NCI-H1105 treated with DMSO at 0.1 percent for 48 hours (cell line): ENCODE measurements at regions not wholly inside any gene's neighbourhood (a gene's known extent, or its start where the extent isn't known, plus 50 kb on each side); places are given as distances from the start of the nearest gene placed in this dataset.

Experiments
- DNase-seq: peaks from one replicate; lab custom pipeline; 2025; lab: John Stamatoyannopoulos, UW

DNA sequence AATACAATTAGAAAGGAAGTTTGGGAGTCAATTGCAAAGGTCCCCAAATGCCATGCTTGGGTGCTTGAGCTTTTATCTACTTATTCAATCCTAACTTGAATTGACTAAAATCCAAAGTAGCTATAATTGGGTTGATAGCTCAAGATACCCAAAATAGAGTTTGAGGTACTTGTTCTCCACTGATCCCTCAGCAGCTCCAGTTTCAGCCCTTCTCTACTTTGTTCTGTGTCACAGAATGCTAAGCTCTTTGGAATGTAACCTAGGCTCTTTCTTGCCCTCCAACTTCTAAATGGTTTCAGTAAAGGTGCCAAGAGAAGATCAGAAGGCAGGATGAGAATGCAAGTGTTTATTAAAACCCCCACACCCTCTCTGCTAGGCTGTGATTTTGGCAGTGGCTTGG lies 251.4 kb upstream of the CLEC14A start:
- DNase-seq, result no peak

DNA sequence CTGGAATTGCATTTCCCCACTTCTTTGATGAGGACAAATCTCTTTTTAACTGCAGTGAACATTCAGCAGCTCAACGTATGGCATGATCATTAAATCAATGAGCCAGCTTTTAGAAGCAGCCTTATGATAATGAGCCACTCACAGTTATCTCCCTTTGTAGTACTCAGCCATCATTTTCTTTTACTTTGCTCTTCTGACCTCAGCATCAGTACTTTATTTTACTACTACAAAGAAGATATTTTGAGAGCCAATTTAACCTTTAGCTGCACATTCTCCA lies 250.0 kb upstream of the CLEC14A start:
- DNase-seq, result no peak

DNA sequence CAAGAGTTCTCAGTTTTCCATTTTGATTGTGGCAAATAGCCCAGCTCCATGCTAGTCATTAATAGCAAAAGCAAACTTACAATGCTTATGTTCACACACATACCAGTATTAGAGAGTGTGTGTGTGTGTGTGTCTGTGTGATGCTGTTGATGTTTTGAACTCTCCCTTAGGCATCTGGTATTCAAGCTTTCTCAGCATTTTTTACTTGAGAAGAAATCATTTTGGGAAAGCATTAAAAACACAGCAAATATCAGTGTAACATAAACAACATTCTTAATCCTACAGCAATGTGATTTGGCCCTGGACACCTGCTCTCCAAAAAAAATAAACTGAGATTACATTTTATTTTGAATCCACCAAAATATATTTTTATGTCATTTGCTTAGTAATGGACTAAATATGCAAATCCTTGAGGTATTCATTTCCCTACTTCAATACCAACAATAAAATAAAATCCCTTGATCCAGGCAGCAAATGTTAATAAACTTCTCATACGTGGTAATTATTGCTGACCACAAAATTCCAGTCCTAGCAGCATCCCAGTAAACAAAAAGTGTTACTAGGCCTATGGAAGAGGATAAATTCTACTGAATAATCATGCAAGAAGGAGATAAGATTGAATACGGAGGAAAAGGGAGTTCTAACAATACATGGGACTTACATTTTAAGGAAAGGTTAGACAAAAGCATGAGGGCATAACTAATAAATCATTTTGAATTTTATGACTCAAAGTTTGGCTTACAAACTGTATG lies 249.5 kb upstream of the CLEC14A start:
- DNase-seq, result no peak

DNA sequence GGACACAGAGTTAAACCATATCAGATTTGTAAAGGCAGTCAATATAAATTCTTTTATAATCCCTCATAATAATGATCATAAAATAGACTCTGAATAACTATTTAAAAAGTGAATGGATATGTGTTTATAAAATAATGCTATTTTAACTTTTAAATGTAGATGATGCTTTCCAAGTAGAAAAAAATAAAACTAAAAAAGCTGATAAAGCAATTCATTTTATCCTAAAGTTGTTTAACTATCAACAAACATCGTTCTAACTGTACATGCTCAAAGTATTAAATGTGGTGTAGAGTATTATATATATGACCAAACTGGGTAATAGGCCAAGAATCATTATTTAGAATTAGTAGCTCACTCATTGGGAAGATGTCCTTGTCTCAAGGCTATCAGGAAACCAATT lies 248.3 kb upstream of the CLEC14A start:
- no peak for DNase-seq

DNA sequence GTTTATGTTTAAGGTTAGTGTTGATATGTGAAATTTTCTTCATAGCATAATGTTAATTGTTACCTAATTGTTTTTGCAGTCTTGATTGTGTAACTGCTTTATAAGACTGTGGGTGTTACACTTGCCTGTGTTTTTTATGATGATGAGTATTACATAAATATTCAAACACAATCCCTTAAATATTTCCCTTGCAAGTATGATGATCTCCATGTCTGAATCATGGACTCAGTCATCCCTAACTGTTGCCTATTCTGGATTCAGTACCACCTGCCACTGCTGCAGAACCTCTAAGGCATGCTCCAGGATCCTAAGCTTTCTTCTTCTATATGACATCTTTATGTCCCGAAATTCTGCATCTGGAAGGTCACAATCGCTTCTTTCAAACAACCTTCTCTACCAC lies 246.3 kb upstream of the CLEC14A start:
- DNase-seq, result no peak

DNA sequence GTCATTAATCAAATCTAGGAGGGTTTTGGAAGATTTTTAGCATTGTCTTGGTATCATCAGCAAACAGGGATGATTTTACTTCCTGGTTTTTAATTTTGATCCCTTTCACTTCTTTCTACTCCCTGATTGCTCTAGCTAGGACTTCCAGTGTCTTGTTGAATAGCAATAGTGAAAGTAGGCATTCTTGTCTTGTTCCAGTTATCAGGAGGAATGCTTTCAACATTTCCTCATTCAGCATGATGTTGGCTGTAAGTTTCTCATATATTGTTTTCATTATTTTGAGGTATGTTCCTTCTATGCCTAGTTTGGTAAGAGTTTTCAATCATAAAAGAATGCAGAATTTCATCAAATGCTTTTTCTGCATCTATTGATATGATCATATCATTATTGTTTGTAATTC lies 244.2 kb upstream of the CLEC14A start:
- DNase-seq, result no peak

DNA sequence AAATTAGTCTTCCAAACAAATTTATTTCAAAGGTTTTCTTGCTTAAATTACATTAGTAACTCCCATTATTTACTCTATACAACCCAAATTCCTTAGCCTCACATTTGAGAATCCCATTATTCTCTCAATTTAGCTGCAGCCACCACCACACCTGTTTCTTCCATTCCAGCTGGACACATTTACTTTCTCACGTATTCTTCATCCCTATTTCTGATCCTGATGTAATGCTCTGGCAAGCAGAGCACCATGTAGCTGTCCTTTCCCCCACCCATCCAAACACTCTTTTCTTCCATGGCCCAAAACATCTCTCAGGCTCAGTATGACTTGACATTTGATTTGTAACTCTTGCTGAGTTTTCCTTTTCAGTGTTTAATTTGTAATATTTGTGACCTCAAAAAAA lies 240.2 kb upstream of the CLEC14A start:
- DNase-seq, result peak; percentile 34

DNA sequence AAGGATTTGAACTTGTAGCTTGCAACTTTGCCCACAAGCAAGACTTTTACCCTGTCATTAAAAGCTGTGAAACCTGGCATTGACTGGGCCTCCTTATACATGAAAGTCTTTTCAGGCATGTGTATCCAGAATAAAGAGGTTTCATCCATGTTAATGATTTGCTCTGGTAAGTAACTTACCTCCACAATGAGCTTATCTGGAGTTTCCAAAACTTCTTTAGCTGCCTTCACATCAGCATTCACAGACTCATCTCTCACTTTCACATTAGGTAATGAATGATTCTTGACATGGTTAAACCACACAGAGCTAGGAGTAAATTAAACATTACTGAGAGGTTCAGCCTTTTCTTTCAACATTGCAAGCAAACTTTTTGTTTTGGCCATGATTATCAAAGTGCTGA lies 234.4 kb upstream of the CLEC14A start:
- no peak for DNase-seq

DNA sequence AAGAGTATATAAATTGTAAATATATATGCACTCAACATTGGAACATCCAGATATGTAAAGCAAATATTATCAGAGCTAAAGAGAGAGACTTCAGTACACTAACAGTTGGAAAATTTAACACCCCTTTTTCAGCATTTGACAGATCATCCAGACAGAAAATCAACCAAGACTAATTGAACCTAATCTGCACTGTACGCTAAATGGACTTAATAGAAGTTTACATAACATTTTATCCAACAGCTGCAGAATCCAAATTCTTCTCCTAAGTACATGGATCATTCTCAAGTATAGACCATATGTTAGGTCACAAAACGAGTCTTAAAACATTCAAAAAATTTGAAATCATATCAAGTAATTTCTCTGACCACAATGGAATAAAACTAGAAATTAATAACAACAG lies 229.1 kb upstream of the CLEC14A start:
- DNase-seq, result no peak

DNA sequence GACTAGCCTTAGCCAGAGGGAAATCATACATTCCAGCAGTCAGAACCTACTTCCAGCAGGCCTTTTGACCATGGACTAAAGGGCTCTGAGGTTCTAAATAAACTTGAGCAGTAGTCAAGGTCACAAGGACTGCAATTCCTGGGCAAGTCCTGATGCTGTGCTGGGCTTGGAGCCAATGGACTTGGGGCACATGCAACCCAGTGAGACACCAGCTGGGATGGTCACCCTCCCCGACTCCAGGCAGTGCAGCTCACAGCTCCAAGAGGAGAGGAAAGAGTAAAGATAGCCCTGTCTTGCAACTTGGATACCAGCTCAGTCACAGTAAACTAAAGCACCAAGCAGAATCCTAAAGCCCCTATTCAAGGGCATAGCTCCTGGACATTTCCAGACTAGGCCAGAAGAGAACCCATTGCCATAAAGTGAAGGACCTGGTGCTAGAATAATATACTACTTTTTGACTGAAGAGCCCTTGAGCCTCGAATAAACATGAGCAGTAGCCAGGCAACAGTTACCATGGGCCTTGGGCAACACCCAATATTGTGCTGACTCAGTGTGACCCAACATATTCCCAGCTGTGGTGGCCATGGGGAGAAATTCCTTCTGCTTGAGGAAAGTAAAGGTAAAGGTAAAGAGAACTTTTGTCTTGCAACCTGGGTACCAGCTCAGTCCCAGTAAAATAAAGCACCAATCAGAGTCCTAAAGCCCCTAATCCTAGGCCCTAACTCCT lies 226.2 kb upstream of the CLEC14A start:
- peak; percentile 11 for DNase-seq

DNA sequence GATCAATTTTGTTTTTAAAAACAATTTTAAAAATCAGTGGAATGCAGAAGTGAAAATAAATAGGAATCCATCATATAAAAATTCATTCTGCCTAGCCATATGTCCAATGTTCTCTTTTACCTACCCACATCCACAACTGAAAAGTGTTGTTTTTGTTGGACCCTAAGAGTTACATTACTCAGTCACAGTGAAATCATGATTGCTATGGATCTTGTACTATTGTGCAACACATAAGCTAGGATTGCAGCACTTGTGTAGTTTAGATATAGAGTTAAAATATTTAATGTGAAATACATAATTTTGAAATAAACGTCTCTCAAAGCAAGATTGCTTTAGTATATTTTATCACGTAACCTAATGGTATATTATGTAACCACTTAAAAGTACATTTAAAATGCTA lies 213.3 kb upstream of the CLEC14A start:
- no peak for DNase-seq

DNA sequence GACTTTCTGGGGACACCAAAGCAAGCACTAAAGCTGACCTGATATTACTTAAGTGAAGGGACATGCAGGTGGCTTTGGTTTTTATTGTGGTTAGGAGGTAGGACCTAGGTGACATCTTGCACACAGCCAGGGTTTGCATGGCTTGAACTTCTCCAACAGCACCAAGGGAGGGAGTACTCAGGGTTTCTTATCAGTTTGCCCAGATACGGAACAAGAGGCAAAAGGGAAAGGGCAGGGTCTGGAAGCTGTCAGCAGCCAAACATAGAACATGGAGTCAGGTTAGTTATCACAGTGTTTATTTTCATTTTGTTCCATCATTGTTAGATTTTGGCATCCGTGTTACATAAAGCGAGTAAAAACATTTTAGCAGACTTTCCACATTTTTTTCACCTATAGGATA lies 186.3 kb upstream of the CLEC14A start:
- DNase-seq, result no peak

DNA sequence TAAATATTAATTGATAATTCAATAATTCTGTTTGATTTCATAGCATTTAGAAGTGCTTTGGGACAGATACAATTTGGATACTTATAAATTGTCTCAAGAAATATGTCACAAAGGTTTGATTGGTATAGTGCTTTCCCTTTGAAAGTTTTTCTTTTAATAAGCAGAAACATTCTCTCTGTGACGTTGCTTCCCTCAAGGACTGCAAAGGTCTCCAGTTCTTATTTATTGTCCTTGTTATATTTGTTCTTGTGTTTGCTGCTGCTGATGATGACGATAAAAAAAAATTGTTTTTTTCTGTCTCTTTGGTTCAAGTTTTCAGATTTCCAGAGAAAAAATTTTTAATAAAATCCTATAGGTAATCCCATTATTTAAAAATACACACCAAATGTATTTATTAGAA lies 176.3 kb upstream of the CLEC14A start:
- DNase-seq, result no peak

DNA sequence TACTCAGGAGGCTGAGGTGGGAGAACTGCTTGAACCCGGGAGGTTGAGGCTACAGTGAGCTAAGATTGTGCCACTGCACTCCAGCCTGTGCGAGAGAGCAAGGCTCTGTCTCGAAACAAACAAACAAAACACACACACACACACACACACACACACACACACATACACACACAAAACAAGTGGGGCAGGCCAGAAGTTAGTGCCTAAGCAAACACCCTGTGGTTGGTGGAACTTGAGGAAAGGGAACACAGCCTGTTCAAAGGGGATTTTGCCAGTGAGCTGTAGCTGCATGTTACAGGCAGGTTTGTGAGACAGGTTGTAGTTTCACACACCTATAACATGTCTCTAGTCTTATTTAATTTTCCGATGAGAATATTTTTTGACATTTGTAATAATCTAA lies 175.3 kb upstream of the CLEC14A start:
- no peak for DNase-seq

DNA sequence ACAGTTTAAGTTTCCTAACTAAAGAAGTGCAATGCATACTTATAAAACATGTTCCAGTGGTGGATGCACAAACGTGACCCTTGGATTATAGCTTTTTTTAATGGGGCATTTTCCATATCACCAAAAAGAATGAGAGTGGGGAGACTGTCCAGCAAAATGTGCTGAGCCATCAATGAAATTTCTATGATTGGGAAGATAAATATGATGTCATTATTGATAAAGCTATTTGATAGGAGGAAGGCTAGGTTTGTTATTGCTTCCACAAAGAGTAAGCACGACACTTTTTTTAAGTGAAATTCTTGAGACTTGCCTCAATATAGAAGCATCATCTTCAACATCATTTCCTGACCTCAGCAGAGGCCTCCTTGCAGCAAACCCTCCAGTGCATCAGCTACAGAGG lies 174.6 kb upstream of the CLEC14A start:
- DNase-seq, result no peak

DNA sequence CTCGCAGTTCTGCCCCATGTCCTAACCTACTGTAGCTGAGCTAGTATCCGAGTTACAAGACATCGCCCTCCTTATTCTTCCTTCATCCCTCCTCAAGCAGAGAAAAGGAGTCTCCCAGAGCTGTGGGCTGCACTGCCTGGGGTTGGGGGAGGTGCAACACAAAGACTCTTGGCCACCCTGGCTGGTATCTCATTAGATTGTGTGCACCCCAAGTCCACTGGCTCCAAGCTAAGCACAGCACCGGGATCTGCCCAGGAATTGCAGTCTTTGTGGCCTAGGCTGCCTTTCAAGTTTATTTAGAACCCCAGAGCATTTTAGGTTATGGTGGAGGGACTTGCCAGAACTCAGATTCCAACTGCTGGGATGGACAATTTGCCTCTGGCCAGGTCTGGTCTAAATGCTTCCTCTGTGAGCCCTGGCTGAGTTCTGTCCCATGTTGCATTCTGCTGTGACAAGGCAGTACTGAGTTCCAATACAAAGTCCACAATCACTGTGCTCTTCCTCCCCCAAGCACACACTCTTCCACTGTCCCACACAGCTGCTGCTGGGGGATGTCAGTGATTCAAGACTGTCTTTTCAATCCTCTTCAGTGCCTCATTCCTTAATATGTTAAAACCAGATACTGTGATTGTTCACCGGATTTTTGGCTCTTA lies 169.6 kb upstream of the CLEC14A start:
- DNase-seq, result no peak

DNA sequence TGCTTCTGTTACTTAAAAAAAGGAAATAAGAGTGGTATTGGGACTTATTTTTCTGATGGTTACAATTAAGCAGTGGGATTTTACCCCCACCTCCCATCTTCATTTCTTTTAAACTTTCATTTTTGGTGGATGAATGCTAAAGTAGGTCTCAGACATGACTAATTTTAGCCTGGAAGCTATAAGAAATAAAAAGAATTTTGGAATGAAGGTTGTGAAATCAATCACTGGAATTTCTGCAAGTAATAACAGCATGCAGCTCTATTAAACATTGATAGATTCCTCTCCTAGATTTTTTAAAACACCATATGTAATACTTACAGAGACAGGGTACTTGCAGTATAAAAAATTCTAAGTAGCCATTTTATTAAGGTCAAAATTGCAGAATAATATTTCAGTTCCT lies 164.2 kb upstream of the CLEC14A start:
- DNase-seq, result no peak

DNA sequence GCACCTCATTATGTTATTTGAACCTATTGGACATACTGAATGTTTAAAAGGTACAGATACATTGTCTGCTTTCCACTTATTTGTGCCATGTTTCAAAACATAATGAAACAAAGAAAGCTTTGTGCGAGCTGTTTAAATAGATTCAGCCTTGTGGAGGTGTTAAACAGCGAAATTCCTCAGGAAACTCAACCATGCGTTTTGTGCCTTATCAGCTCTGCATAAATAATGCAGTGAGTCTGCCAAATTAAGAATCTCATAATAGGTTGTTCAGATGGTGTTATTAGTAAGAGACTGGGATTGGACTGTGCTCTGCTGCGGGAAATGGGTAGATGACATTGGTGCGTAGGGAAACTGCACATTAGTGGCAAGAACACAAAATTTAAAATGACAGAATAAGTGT lies 163.7 kb upstream of the CLEC14A start:
- DNase-seq, result no peak

DNA sequence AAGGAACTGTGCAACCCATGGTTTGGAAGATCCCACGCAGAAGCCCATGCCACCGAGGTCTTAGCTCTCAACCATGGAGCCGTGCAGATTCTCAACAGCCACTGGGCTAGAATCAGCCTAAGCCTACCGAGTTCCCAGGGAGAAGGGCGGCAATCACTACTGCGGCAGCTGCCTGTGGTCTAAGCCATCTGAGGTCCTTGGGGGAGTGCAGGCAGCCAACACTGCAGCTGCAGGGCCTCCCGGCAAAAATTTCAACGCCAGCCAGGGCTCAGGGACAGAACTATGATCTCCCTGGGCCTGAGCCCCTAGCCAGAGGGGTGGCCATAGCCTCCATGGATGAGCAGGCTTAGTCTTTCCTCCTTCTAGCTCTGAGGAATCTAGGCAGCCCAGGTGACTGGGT lies 156.8 kb upstream of the CLEC14A start:
- no peak for DNase-seq

DNA sequence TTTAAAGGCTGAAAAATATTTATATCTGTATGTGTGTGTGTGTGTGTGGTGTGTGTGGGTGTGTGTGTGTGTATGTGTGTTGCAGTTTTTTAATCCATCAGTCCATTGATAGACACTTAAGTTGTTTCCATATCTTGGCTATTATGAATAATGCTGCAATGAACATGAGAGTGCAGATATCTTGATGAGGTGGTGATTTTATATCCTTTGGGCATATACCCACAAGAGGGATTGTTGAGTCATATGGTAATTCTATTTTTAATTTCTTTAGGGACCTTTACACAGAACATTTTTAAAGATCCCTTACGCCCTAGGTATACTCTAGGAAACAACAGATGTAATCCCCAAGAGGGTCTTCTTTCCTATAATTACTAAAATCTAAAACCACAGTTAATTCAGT lies 154.5 kb upstream of the CLEC14A start:
- no peak for DNase-seq

DNA sequence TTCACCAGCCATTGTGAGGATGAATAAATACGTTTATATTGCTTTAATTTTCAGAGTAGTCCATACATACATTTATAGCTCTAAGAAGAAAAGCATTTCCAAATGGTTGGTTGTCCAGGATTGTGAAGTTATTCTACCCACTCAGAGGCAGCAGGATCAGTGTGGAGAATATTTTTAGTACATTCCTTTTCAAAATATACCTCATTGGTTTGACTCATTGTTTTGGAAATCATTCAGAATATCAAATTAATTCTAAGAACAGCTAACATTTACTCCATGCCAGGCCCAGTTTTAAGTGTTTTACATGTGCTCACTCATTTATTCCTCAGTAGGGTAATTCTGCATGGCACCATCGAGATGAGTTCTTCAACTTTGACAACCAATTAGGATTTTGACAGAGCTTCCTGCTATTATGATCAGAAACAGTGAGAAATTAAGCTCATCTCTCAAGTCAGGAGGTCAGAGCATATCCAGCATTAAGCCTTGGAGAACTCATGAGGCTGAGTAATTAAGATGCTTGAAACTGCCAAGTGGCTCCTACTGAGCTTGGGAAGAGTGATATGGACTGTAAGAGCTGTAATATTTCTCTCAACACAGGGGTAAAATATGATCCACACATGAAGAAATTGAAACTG lies 153.3 kb upstream of the CLEC14A start:
- no peak for DNase-seq

DNA sequence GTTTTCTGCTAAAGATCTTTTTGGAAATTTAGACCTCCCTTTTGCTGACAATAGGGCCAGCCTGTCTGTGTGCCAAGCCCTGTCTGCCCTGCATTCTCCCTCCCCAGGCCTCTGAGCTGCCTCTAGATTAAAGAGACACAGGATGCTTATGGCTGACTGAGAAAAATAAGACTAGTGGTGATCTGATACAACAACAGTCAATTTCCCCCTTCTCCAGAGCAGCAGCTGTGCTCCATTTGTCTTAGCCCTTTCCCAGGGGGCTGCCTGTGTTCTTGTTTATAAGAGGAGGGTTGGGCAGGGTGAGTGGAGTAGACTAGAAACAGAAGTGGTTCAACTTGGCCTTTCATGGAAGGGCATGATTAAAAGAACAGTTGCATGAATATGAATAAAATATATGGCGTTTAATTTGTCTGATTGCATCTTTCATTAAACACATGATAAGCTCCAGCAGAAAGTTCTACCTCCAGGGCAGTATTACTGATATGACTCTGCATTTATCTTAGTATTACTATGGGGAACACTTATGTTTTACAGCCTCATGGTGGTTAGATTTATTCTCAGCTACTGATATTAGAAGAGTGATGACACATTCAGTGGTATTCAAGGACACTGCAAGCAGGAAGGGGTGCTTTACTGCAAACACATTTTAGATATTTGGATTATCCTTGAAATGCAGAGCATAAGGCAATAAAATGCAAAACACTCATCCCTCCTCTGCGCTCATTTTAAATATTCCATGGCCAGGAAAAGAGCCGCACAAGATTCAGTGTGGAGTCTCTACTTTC lies 150.2 kb upstream of the CLEC14A start:
- DNase-seq, result peak; percentile 86
